ENCODE measurements at regions not wholly inside any gene's neighbourhood (a gene's known extent, or its start where the extent isn't known, plus 50 kb on each side); places are given as distances from the start of the nearest gene placed in this dataset.

GRCh38 chr2:122388208-122388607 lies 632.8 kb downstream of the TSN start:
- DNase-seq (ENCODE audit: extremely low read depth in 1 of 4, low spot score in 3 of 4) (no peak), FAIRE-seq (no peak)
- POLR2A ChIA-PET: no interaction called here
- TF ChIP-seq ZNF609 (CRISPR knock-in tag; IDR thresholded peaks at IDR 0.05; ENCODE audit: borderline replicate concordance): no peak
- no peak for TF ChIP-seq ZNF263 (CRISPR knock-in tag; IDR thresholded peaks at IDR 0.05; ENCODE audit: borderline replicate concordance)
- TF ChIP-seq NCOA4 (IDR thresholded peaks at IDR 0.05; ENCODE audit: partially characterized antibody): no peak
- TF ChIP-seq ZNF175 (CRISPR knock-in tag; IDR thresholded peaks at IDR 0.05; ENCODE audit: low read depth): no peak
- no peak for TF ChIP-seq ZBTB40 (IDR thresholded peaks at IDR 0.05)
- TF ChIP-seq ZBTB40 (CRISPR knock-in tag; IDR thresholded peaks at IDR 0.05): no peak
- TF ChIP-seq XRCC5 (IDR thresholded peaks at IDR 0.05; ENCODE audit: low read depth, low read length): no peak
- no peak for TF ChIP-seq MEF2D (tag; conservative IDR thresholded peaks at IDR 0.05; ENCODE audit: low read depth)
- TF ChIP-seq HLTF (IDR thresholded peaks at IDR 0.05): no peak
- TF ChIP-seq RBM25 (IDR thresholded peaks at IDR 0.05; ENCODE audit: low read depth, low read length, severe bottlenecking): no peak

More at GRCh38 chr2:122388208-122388607, 632.8 kb downstream of the TSN start:
- Histone ChIP-seq H3K4me3 (no peak overlapping the region), H3K9ac (ENCODE audit: insufficient read depth in 1 of 2, low read depth in 2 of 2, low read length in 2 of 2) (no peak overlapping the region), H3K4me1 (replicated peaks in 1 of 2; ENCODE audit: control insufficient read depth in 2 of 2, insufficient read depth in 2 of 2, low read length in 2 of 2) (no peaks in the 10 kb centered on the region), H3K36me3 (ENCODE audit: control insufficient read depth, insufficient read depth, low read length) (no peaks in the 10 kb centered on the region), H3K4me2 (ENCODE audit: insufficient read depth, low read length) (no peak overlapping the region), H3K79me2 (ENCODE audit: control insufficient read depth, insufficient read depth, low read length) (no peaks in the 10 kb centered on the region), H3K9me3 (replicated peaks; ENCODE audit: control insufficient read depth, insufficient read depth, low read depth, low read length) (no peaks in the 10 kb centered on the region), H3K27me3 (ENCODE audit: control insufficient read depth in 2 of 2, insufficient read depth in 2 of 2, low read length in 2 of 2) (no peaks in the 10 kb centered on the region), H3K27ac (ENCODE audit: extremely low read depth, low read depth, low read length) (no peak overlapping the region), H3K9me1 (ENCODE audit: control insufficient read depth, insufficient read depth, low read length) (no peaks in the 10 kb centered on the region), H2AFZ (ENCODE audit: low read depth, low read length) (no peak overlapping the region), H4K20me1 (replicated peaks; ENCODE audit: control insufficient read depth, insufficient read depth, low read length) (no peaks in the 10 kb centered on the region)
- CTCF ChIA-PET (ENCODE audit: low intra/inter-chr PET ratio): no interaction called here
- BruUV-seq (replicated peaks): no TSS peak
- in situ Hi-C loops (cut with MboI) (no loop called here), intact Hi-C loops (cut with micrococcal nuclease) (no loop called here)
- WGBS (ENCODE audit: insufficient coverage, low coverage, missing lambda C conversion rate): 0% methylated on average over 3 of the region's 3 CpGs
- no peak for ATAC-seq
